ENCODE measurements at regions not wholly inside any gene's neighbourhood (a gene's known extent, or its start where the extent isn't known, plus 50 kb on each side); places are given as distances from the start of the nearest gene placed in this dataset.
A peak's percentile ranks its signal among the peaks of the same experiment; 100 is the strongest.

DNA sequence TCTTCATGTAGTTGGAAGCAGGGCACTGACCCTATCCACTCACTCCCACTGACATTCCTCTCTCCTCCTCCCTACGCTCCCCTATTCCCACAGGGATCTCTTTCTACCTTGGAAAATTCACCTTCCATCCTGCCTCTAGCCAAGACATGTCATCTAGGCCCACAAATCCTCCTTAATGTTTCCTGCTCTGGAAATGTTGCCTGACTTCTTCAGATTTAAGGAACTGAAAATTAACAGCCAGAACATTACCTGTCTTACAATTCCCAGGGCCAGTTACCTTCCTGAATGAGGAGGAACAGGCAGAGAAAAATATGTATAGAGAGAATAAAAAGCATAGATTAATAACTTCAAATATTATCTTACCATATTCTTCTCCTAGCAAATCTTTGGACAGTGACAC lies 147.3 kb downstream of the MRPL39 start:
- DNase-seq, result no peak
- Histone ChIP-seq H3K27ac (no peak overlapping the region), H3K4me1 (peaks cover 8% of the 10 kb centered on the region), H3K36me3 (replicated peaks in 1 of 2; ENCODE audit: insufficient read depth in 1 of 2, low read depth in 2 of 2) (no peaks in the 10 kb centered on the region), H3K9me3 (no peaks in the 10 kb centered on the region), H3K4me3 (no peak overlapping the region), H3K27me3 (no peaks in the 10 kb centered on the region)
- intact Hi-C loops (cut with DNase I), result no loop called here
- 93 to 100% methylated on average over 1 of the region's 1 CpG for WGBS, 2 donors
- ATAC-seq, result no peak
- TF ChIP-seq POLR2A (IDR thresholded peaks at IDR 0.05), result no peak
- TF ChIP-seq, protein P1, sequence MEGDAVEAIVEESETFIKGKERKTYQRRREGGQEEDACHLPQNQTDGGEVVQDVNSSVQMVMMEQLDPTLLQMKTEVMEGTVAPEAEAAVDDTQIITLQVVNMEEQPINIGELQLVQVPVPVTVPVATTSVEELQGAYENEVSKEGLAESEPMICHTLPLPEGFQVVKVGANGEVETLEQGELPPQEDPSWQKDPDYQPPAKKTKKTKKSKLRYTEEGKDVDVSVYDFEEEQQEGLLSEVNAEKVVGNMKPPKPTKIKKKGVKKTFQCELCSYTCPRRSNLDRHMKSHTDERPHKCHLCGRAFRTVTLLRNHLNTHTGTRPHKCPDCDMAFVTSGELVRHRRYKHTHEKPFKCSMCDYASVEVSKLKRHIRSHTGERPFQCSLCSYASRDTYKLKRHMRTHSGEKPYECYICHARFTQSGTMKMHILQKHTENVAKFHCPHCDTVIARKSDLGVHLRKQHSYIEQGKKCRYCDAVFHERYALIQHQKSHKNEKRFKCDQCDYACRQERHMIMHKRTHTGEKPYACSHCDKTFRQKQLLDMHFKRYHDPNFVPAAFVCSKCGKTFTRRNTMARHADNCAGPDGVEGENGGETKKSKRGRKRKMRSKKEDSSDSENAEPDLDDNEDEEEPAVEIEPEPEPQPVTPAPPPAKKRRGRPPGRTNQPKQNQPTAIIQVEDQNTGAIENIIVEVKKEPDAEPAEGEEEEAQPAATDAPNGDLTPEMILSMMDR (IDR thresholded peaks at IDR 0.05), result no peak

GRCh38 chr21:25459365-25459764 lies 147.9 kb downstream of the MRPL39 start:
- ATAC-seq, result no peak
- H3K4me3 ChIP-seq, result no peak overlapping the region
- H3K27ac ChIP-seq, result no peak overlapping the region
- no peaks in the 10 kb centered on the region for H3K27me3 ChIP-seq
- intact Hi-C loops (cut with DNase I), result no loop called here
- H3K9me3 ChIP-seq, result no peaks in the 10 kb centered on the region
- TF ChIP-seq, protein P1 (IDR thresholded peaks at IDR 0.05), result no peak
- TF ChIP-seq POLR2A (IDR thresholded peaks at IDR 0.05), result no peak
- no peaks in the 10 kb centered on the region for H3K36me3 ChIP-seq (replicated peaks in 1 of 2; ENCODE audit: insufficient read depth in 1 of 2, low read depth in 2 of 2)
- H3K4me1 ChIP-seq, result peaks cover 8% of the 10 kb centered on the region
- no peak for DNase-seq

- DNase-seq (no peak), ATAC-seq (no peak)
- 72 to 87% methylated on average over 1 of the region's 1 CpG for WGBS, 2 donors
- Histone ChIP-seq H3K27me3 (no peaks in the 10 kb centered on the region), H3K27ac (no peak overlapping the region), H3K4me3 (no peak overlapping the region), H3K4me1 (peaks cover 8% of the 10 kb centered on the region), H3K9me3 (no peaks in the 10 kb centered on the region), H3K36me3 (replicated peaks in 1 of 2; ENCODE audit: insufficient read depth in 1 of 2, low read depth in 2 of 2) (no peaks in the 10 kb centered on the region)
- TF ChIP-seq, protein P1 (IDR thresholded peaks at IDR 0.05), result no peak
- no peak for TF ChIP-seq POLR2A (IDR thresholded peaks at IDR 0.05)
- intact Hi-C loops (cut with DNase I), result no loop called here
Measured at GRCh38 chr21:25458484-25458883, 148.8 kb downstream of the MRPL39 start.

GRCh38 chr21:25457946-25458345 lies 149.3 kb downstream of the MRPL39 start:
- ATAC-seq, result no peak
- H3K9me3 ChIP-seq, result no peaks in the 10 kb centered on the region
- H3K27me3 ChIP-seq, result no peaks in the 10 kb centered on the region
- 83 to 84% methylated on average over 5 of the region's 5 CpGs for WGBS, 2 donors
- no peak for TF ChIP-seq POLR2A (IDR thresholded peaks at IDR 0.05)
- TF ChIP-seq, protein P1 (IDR thresholded peaks at IDR 0.05), result no peak
- DNase-seq, result no peak
- H3K36me3 ChIP-seq (replicated peaks in 1 of 2; ENCODE audit: insufficient read depth in 1 of 2, low read depth in 2 of 2), result no peaks in the 10 kb centered on the region
- H3K27ac ChIP-seq, result peak overlapping the region in 1 of 4 donors; percentile 57
- no peak overlapping the region for H3K4me3 ChIP-seq
- intact Hi-C loops (cut with DNase I), result no loop called here
- H3K4me1 ChIP-seq, result peaks cover 8% of the 10 kb centered on the region

GRCh38 chr21:25457411-25457810 lies 149.9 kb downstream of the MRPL39 start:
- intact Hi-C loops (cut with DNase I), result no loop called here
- Histone ChIP-seq H3K4me1 (peaks cover 8% of the 10 kb centered on the region), H3K36me3 (replicated peaks in 1 of 2; ENCODE audit: insufficient read depth in 1 of 2, low read depth in 2 of 2) (no peaks in the 10 kb centered on the region), H3K27me3 (no peaks in the 10 kb centered on the region), H3K27ac (peak overlapping the region in 1 of 4 donors; percentile 57), H3K4me3 (no peak overlapping the region), H3K9me3 (no peaks in the 10 kb centered on the region)
- DNase-seq (no peak), ATAC-seq (peak; percentile 60)
- no peak for TF ChIP-seq POLR2A (IDR thresholded peaks at IDR 0.05)
- TF ChIP-seq, protein P1 (IDR thresholded peaks at IDR 0.05), result no peak
- 0 to 4% methylated on average over 1 of the region's 1 CpG for WGBS, 2 donors

All from body of pancreas (tissue), 4 donors.